IPS-NIHi11 (cell line): ENCODE measurements at regions not wholly inside any gene's neighbourhood (a gene's known extent, or its start where the extent isn't known, plus 50 kb on each side); places are given as distances from the start of the nearest gene placed in this dataset.
"Not testable (repeated sequence)": the region's sequence is repeated elsewhere in the genome, so short reads cannot be mapped to it uniquely, and the experiment has no call there.

Experiments used
- DNase-seq: peaks from one replicate; pipeline ENCODE4 v3.0.0; 2012; ENCODE audit warnings: mixed read lengths, low spot score

DNA sequence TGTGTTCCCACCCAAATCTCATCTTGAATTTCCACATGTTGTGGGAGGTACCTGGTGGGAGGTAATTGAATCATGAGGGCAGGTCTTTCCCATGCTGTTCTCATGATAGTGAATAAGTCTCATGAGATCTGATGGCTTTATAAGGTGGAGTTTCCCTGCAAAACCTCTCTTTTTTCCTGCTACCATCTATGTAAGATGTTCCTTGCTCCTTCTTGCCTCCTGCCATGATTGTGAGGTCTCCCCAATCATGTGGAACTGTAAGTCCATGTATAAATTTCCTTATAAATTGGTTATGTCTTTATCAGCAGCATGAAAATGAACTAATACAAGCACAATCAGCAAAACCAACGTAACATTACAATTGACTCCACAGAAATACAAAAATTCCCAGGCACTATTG lies 814.8 kb upstream of the CITED2 start:
- not testable (repeated sequence) for DNase-seq

DNA sequence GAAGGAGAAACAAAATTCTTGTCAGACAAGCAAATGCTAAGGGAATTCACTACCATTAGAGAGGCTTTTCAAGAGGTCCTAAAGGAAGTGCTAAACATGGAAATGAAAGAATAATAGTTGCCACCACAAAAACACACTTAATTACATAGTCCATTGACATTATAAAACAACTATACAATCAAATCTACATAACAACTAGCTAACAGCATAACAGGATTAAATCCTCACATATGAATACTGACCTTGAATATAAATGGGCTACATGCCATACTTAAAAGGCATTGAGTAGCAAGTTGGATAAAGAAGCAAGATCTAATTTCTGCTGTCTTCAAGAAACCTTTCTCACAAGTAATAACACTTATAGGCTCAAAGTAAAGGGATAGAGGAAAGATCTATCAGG lies 811.5 kb upstream of the CITED2 start:
- DNase-seq = no peak

DNA sequence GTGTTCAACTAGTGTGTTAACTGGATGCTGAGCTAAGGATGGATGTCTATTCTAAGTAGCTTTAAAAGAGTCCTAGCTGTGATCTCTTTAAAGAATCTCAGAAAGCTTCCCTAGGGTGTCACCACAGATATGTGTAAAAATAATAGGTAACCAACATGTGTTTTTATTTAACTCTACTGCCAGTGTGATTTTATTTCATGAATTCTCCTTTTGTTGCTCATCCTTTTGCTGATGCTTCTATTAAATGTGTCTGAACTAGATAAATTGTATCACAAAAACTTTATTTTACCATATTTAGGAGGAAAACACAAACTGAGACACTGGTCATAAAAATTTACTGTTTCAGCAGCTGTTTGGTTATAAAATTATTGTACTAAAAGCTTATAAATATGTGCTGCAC lies 809.4 kb upstream of the CITED2 start:
- DNase-seq = no peak

DNA sequence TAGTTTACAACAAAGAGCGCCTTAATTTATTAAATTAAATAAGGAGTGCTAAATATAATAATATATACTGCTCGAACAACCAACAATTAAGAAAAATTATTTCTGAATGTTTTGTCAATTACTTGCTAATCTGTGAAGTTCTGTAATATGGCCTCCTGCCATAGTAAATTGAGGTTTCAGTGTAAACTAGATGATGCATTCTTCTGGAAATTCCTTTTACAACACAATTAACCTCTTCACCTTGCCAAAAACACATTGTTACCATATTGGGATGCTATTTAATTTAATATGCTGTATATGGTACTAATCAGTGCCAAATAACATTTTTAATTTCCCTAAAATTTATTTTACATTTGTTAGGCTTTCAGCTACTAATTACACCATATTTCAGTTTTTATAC lies 808.4 kb upstream of the CITED2 start:
- DNase-seq = no peak

DNA sequence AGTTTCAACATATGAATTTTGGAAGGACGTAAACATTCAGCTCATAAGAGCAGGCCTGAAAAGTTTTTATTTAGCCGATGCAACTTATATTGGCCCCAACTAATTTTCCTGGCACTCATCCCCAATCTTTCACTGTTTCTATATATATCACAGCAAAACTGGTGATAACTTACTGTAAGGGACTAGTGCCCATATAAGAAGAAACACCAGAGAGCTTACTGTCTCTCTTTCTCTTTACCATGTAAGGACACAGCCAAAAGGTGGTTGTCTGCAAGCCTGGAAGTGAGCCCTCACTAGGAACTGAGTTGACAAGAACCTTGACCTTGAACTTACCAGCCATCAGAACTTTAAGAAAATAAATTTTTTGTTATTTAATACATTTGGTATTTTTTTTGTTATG lies 807.4 kb upstream of the CITED2 start:
- DNase-seq = no peak

DNA sequence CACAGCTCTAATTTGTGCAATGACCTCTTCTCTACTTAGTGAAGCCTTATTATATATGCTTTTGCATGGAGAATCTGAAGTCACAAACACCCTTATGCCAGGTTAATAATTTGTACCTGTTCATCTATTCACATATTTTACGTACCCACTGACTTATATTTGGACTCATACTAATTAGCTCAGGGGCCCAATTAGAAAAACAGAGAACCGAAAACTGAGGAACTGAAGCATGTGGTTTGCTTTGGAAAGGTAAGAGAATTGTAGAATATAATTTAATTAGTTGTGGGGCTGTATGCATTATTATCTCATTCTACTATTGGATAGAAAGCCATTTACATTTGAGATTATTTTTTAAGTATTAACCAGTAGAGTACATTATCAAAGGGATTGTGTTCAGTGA lies 805.9 kb upstream of the CITED2 start:
- DNase-seq = no peak

DNA sequence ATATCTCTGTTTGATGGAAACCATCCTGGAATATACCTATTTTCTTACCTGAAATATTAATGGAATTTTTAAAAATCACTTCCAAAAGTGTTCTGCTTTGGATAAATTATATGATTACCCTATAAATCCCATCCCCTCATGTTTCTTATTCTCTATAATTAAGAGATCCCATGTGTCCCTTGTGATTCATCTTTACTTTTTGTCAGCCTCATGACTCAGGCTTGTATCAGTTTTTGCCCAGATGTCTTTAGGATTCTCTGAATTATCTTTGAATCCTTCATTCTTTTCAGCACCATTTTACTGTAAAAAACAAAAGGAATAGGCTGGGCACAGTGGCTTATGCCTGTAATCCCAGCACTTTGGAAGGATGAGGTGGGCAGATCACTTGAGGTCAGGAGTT lies 804.5 kb upstream of the CITED2 start:
- DNase-seq = no peak

DNA sequence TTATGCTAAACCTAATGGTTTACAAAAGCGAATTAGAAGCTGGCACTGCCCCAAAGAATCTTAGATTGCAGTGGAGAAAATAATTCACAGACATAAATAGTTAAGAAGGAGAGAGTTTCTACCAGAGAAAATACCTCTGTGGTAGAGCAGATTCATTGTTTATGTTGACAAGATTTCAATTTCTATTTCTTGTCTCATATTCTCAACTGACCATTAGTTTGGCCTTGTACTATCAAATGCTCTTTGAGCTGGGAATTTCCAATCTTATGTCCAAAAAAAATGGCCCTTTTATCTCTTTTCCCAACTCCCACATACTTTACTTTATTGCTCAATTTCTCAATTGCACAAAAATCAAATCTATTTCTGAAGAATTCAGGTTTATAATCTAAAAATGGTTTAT lies 804.1 kb upstream of the CITED2 start:
- DNase-seq = no peak

DNA sequence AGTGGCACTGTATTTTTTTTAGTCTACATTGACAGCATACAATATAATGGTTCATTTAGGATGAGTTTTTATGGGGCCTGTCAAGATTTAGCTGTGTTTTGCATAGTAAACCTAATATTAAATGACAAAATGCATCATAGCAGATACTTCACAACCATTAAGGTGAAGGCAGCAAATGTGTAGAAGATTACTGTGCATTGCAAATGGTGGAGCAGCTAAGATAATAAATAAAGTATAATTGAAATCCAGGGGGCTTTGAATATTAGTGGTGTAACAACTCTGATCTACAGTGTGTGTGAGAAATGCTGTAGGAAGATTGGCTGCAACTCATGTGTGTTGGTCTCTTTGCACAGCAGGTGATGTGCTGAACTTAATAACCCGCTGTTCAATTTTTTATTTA lies 801.9 kb upstream of the CITED2 start:
- DNase-seq = no peak

DNA sequence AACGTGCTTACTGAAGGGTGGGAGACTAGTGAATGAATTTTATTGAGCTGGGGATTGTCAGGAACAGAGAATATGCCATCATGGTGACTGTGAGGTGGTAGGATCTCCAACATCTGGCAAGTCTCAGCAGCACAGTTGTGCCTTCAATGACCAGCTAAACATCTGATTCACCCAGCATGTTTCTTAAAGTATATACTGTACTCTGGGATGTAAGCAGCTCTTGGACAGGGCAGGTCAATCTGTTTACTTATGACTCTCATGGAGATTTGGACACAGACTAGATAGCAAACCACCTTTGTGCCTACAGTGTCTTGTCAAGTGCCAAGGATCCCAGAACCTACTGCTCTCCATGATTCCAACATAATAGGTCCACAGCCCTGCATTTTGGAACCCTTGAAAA lies 801.0 kb upstream of the CITED2 start:
- DNase-seq = no peak

DNA sequence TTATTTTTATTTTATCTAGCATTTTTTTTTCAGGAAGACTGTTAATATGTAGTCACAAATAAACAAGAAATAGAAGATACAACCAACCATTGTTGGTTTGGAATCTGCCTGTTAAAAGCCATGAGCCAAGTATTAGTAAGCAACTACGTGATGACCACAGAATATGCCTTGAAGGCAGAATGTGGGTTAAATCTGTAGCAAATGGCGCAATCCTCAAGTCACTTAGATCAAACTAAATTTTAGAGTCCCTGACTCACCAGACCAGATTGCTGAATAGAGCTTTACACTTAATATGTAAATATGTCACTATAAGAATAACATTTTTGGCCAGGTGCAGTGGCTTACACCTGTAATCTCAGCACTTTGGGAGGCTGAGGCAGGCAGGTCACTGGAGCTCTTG lies 800.1 kb upstream of the CITED2 start:
- no peak for DNase-seq

DNA sequence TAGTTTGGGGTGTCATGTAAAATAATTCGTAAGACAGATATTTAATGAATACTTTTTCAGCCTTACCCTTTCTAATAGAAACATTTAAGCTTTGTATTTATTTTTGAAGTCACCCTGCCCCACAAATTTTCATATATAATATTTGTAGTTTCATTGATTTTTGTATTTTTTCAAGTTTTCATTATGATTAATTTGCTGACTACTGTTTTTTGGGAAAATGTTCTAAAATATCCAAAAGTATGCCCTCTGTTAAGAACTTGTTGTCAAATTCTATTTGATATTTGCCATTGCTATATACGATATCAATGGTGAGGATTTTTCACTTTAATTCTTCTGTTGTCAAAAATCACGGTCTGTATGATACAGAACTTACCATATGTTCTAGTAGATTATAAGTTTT lies 793.9 kb upstream of the CITED2 start:
- no peak for DNase-seq

DNA sequence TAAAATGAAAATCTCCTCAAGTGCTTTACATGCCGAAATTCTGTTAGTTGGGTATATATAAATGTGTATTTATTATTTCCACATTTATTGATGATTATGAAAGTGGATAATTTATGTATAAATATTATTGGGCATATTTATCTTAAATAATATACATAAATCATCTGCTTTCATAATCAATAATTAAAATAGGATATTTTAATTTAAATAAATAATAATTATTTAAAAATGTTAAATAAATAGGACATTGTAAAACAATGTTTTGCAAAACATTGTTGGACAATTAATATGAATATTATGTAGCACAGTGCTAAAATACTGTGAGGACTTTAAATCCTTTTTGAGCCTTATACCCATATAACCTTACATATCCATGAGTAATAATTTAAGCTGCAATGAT lies 786.5 kb upstream of the CITED2 start:
- DNase-seq = no peak

DNA sequence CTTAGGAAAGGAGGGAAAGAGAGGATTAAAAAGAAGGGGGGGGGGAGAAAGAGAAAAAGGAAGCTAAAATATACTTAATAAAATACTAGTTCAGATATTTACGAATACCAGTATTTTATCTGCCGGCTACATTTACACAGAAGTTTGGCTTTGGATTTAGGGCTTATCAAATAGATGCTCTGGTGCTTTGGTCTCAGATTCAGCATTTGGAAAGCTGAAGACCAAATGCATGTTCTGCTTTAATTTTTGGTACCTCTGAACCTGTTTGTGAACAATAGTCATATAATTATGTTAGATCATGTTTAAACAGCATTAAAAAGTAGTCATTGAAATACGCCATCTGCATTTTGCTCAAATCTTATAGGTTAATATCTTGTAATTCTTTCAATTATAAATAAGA lies 786.0 kb upstream of the CITED2 start:
- DNase-seq = no peak

DNA sequence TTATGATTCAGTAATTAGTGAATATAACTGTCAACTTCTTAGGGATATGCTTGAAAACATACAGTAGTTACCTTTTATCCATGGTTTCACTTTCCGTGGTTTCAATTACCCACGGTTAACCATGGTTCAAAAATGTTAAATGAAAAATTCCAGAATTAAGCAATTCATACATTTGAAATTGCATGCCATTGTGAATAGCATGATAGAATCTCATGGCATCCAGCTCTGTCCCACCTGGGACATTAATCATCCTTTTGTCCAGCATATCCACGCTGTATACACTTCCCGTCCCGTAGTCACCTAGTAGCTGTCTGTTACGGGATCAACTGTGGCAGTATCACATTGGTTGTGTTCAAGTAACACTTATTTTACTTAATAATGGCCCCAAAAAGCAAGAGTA lies 781.7 kb upstream of the CITED2 start:
- no peak for DNase-seq

DNA sequence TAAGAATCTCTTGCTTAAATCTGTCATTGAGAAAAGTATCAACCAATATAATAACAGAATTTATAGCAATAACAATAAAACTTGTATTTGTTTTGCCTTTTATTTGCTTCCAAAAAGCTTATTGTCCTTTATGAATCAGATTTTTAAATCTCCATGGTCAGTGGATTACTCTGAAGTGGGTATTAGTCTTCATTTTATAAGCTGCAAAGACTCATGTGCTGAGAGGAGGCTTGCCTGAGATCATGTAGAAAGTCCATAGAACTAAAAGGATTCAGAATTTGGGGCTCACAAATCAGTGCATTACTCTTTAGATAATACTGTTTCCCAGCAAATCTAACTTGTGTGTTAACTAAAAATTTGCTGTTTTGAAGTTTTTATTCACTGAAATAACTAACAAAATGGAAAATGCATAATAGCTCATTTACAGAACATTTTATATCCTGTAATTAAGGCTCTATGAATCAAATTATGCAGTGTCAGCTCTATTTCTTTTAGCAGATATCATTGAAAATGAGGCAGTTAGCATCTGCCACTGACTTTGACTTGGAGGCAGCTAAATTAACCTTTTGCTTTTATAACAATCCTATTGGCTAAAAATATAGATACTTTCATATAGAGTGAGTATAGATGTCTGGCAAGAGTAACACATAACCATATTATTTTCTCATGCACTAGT lies 781.1 kb upstream of the CITED2 start:
- DNase-seq = no peak

DNA sequence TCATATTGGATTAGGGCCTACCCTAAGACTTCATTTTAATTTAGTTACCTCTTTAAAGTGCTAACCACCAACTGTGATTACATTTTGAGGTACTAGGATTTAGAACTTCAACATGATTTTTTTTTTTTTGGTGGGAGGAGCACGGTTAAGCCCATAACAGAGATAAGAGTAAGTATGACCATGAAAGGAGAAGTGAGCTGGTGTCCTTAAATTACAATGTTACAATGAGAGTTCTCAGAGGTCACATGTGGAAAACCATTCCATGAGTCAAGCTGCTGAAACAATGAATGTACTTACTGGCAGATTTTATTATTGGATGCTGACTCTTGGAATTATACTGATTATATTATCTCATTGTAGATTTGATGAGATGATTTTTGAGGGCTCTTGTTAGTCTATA lies 779.3 kb upstream of the CITED2 start:
- no peak for DNase-seq

DNA sequence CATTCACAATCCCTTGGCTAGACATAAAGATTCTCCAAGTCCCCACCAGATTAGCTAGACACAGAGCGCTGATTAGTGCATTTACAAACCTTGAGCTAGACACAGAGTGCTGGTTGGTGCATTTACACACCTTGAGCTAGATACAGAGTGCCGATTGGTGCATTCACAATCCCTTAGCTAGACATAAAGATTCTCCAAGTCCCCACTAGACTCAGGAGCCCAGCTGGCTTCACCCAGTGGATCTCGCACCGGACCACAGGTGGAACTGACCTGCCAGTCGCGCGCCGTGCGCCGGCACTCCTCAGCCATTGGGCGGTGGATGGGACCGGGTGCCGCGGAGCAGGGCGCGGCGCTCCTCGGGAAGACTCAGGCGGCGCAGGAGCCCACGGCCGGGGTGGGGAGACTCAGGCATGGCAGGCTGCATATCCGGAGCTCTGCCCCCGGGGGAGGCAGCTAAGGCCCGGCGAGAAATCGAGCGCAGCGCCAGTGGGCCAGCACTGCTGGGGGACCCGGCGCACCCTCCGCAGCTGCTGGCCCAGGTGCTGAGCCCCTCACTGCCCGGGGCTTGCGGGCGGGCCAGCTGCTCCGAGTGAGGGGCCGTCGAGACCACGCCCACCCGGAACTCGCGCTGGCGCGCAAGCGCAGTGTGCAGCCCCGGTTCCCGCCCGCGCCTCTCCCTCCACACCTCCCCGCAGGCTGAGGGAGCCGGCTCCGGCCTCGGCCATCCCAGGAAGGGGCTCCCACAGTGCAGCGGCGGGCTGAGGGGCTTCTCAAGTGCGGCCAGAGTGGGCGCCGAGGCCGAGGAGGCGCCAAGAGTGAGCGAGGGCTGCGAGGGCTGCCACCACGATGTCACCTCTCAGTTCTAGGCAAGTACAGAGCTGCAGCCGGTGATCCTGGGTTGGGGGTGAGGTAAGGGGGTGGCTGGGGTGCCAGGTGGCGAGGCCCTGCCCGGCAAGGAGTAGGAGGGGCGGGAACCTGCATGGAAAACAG lies 773.7 kb upstream of the CITED2 start:
- DNase-seq = not testable (repeated sequence)

DNA sequence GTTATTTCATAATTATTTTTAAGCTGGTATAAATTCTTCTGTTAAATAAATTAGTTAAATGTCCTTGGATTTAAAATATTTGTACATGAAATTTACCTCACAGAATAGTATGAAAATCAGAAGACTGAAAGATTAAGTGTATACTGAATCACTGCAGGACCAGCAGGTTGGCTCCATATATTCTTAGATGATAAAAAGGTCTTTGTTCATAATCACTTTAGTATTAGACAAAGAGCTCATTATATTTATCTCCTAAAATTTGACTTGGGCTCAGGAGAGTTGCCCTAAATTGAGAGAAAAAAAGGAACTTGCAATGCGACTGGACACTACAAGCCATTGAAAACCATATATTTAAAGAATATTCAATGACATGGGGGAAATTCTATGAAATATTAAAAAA lies 766.4 kb upstream of the CITED2 start:
- no peak for DNase-seq

DNA sequence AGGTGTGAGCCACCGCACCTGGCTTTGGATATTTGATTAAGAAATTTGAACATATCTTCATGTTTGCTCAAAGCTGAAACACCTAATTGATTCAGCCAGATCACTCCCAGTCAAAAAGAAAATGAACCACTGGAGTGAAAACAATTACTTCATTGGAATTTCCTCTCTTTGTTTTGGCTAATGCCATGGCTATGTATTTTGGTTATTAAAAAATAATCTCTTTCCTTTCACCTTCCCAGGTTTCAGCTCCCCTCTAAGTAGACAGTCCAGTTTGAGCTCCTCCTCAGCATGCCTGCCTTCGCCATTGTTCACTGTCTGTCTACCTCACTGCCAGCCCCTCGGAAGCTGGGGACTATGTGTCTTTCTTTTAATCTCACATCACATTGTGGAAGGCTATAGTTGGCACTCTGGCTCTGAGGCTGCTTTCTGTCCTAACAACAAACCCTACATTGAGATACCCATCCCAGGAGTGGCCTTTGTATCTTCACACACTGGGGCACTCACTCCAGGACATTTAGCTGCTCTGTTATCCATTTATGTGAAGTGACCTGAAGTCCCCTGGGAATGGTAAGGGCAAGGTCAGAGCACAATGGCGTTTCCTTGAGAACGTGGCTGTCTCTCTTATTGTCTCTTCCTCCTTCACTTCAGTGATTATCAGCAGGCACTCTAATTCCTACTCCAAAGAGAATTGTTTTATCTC lies 764.0 kb upstream of the CITED2 start:
- DNase-seq = peak; percentile 5

DNA sequence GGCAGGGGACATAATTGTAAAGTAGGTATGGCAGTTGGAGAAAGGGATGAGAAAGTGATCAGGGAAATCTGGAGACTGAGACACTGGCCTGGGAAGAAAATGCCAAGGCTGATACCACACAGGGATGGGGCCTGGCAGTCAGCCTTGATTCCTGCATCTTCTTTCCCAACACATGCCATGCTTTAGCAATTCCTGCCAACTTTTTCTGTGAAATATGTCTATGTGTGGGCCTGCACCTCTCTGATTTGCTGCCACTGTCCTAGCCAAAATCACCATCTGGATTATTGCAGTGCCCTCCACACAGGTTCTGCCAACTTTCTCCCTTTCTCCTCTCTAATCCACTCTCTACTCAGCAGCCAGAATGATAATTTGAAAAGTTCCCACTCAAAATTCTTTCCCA lies 759.8 kb upstream of the CITED2 start:
- DNase-seq = no peak

DNA sequence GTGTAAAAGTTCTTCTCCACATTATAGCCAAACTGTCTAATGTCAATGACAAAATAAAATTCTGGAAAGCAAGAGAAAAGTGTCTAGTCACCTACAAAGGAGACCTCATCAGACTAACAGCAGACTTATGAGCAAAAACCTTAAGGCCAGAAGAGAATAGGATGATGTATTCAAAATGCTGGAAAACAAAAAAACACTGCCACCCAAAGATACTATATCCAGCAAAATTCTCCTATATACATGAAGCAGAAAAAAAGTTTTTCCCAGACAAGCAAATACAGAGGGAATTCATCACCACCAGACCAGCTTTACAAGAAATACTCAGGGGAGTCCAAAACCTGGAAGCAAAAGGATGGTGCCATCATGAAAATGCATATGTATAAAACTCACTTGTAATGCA lies 755.6 kb upstream of the CITED2 start:
- DNase-seq = no peak

DNA sequence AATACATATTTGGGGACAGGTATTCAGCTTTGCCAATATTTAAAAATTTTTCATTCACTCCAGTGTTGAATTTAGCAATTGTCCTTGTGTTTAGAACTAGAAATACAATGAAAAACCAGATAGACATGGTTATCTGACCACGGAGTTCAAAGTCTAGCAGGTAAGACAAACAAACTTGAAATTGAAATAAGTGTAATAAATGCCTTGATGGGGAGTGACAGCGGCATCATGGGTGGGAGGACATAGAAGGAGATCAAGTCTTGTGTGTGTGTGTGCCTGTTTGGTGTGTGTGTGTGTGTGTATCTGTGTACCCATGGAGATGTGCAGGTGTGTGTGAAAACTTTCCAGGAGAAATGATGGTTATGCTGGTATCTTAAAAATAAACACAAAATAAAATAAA lies 750.0 kb upstream of the CITED2 start:
- no peak for DNase-seq
